Ishikawa (cell line): ENCODE measurements at regions not wholly inside any gene's neighbourhood (a gene's known extent, or its start where the extent isn't known, plus 50 kb on each side); places are given as distances from the start of the nearest gene placed in this dataset.

Experiments
- CREB1 ChIP-seq: IDR thresholded peaks from 2 replicates; pipeline ENCODE4 v1.6.1; 2012; ENCODE audit warnings: low read depth
- EP300 ChIP-seq: IDR thresholded peaks from 2 replicates; pipeline ENCODE4 v1.6.1; 2012; ENCODE audit warnings: borderline replicate concordance

GRCh38 chr1:60374537-60374936, 301.0 kb upstream of the C1orf87 start:
- TF ChIP-seq EP300 (no peak), CREB1 (no peak)
